ENCODE measurements at regions not wholly inside any gene's neighbourhood (a gene's known extent, or its start where the extent isn't known, plus 50 kb on each side); places are given as distances from the start of the nearest gene placed in this dataset.

DNA sequence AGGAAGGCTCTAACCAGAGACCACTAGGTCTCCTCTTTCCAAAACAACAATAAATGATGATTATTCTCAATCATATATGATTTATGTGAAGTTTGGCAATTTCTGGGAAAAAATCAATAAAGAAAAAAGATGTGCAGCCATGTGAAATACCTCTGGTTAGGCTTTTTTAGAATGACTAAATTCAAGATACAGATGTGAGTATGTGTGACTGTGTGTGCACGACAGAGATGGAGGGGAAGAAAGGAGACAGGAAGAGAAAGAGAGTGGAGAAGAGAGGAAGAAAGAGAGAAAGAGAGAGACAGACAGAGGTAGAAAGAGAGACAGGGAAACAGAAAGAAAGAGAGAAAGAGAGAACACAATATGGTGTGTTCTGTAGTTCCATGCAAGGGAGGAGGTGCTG, 558.6 kb upstream of the CDH5 start:
- TF ChIP-seq, protein P1, sequence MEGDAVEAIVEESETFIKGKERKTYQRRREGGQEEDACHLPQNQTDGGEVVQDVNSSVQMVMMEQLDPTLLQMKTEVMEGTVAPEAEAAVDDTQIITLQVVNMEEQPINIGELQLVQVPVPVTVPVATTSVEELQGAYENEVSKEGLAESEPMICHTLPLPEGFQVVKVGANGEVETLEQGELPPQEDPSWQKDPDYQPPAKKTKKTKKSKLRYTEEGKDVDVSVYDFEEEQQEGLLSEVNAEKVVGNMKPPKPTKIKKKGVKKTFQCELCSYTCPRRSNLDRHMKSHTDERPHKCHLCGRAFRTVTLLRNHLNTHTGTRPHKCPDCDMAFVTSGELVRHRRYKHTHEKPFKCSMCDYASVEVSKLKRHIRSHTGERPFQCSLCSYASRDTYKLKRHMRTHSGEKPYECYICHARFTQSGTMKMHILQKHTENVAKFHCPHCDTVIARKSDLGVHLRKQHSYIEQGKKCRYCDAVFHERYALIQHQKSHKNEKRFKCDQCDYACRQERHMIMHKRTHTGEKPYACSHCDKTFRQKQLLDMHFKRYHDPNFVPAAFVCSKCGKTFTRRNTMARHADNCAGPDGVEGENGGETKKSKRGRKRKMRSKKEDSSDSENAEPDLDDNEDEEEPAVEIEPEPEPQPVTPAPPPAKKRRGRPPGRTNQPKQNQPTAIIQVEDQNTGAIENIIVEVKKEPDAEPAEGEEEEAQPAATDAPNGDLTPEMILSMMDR (IDR thresholded peaks at IDR 0.05), result no peak
- TF ChIP-seq POLR2A (IDR thresholded peaks at IDR 0.05), result no peak

Data from uterus (tissue), 2 donors.